COLO668 (cell line): ENCODE measurements at regions not wholly inside any gene's neighbourhood (a gene's known extent, or its start where the extent isn't known, plus 50 kb on each side); places are given as distances from the start of the nearest gene placed in this dataset.

Experiments used
- DNase-seq: peaks from one replicate; lab custom pipeline; 2025; ENCODE audit not compliant: unreplicated experiment; lab: John Stamatoyannopoulos, UW

DNA sequence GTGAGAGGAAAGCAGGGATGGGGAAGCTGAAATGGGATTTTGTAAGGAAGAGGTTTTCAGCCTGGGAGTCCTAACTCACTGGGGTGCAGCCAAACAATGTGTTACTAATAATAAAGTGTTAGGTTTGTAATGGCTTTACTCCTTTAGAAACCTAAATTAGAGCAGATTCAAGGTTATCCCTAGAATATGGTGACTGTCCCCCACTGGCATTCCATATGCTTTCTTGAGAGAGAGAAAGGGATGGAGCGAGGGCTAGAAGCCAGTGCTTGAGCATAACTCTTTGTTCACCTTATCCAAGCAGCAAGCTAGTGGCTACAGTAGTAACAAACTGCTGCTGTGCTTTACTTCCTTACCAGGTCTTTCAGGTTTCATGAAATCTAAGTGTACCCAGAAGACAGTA, 249.1 kb upstream of the PGRMC2 start:
- no peak for DNase-seq

DNA sequence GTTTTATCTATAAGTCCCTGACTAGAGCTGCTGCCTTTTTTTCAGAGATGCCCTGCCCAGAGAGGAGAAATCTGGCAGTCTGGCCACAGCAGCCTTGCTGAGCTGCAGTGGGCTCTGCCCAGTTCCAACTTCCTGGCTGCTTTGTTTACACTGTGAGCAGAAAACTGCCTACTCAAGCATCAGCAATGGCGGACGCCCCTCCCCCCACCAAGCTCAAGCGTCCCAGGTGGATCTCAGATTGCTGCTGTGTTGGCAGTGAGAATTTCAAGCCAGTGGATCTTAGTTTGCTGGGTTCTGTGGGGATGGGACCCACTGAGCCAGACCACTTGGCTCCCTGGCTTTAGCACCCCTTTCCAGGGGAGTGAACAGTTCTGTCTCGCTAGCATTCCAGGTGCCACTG, 247.9 kb upstream of the PGRMC2 start:
- peak; percentile 57 for DNase-seq

DNA sequence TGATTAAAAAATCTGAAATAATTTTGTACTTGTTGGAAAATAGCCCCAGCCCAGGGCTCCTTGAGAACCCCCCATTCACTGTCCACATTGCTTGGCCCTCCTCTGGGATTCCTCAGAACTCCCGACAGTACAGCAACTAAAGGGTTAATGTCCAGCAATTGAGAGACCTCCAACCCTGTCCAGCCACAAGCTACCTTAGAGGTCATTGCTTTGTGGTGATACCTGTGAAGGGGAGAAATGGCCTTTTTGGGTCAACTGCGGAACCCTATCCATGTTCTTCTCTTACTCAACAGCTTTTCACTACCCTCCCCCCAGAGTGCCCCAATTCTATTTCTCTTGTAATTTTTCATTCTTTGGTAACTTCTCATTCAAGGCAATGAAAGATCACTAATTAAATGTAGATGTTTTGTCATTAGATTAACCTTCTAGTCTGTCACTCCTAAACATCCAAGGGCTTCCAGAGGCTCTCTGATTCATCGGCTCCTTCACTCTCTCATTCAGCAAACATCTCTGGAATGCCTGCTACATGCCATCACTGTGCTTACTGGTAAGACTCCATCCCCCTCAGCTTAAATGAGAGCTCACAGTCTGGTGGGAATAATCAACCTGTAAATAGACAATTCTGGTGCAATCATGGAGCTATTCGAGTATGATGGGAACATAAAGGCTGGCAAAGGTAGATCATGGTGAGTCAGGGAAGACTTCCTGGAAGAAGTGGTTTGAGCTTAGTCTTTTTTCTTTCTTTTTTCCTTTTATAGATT, 241.4 kb upstream of the PGRMC2 start:
- no peak for DNase-seq

DNA sequence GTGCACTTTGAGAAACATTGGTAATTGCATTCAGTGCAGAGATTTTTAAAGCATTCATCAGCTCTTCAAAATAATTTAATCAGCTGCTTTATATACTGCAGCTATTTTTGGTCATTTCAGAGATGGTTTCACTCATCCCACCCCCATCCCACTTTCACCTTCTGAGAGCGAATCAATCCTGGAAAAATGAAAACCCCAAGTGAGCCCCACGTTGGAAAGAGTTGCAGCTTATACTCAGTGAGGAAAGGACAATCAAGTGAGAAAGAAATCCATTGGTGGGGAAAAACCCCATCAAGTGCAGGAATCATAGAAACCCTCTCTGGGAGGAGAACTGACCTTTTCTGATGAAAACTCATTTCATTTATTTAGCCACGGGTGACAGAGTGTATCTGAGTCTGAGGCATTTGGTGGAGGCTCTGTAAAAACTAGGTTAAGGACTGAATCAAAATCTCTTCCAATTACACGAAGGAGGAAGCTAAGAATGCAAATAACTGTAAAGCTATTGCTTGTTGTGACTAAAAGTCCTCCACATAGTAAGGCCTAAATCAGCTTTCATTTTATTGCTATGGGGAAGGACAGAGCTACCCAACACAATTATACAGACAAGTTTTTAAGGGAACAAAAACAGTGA, 240.4 kb upstream of the PGRMC2 start:
- DNase-seq: no peak

DNA sequence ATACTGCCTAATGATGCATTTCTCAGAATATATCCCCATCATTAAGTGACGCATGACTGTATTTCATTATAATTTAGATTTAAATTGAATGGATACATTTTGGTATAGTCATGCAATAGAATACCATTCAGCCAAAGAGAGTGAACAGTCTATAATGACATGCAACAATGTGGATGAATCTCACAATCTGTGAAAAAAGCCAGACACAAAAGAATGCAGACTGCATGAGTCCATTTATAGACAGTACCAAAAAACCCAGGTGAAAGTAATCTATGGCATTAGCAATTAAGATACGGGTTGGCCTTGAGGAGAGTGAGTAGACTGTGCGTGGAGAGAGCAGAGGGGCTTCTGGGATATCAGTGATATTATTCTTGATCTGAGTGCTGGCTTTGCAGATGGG, 239.7 kb upstream of the PGRMC2 start:
- DNase-seq: no peak

DNA sequence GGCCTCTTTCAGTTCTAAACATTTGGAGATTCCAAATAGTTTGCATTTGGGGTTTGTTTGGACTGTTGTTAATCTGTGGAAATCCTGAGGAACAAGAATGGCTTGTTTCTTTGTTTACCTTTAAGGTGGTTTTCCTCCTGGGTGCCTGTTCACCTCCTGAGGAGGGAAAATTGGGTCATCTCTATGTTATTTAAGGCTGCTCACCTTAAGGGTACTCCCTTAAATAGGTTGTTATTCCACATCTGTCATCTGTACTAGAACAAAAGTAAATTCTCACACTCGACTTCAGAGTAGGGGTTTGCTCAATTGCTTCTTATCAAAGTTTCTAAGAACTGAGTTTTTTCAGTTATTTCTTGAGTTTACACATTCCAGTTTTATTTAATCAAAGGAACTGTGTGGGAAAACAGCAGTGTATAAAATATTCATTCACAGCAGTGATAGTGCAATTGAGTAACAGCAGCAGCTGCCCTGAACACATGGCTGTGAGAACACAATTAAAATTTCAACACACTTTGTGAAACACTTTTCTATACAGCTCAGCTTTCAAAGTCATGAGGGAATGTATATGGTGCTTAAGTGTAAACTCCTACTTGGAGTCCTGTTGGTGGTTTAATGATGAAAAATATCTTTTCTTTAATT, 238.5 kb upstream of the PGRMC2 start:
- no peak for DNase-seq

DNA sequence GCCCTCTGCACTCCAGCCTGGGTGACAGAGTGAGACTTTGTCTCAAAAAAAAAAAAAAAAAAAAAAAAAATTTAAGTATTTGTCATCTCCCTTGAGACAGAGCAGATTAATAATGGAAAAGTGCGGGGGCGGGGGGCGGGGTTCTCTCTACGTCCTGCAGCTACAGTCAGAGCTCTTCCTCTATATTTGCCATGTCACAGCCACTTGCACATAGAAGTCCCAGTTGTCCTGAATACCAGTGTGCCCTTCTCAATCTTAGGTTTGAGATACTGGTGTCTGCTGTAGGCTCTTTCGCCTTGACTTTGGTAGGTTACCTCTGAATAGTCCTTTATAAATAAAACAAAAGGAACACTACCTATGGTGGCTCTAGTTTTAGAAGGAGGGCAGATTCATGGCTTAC, 237.8 kb upstream of the PGRMC2 start:
- no peak for DNase-seq

DNA sequence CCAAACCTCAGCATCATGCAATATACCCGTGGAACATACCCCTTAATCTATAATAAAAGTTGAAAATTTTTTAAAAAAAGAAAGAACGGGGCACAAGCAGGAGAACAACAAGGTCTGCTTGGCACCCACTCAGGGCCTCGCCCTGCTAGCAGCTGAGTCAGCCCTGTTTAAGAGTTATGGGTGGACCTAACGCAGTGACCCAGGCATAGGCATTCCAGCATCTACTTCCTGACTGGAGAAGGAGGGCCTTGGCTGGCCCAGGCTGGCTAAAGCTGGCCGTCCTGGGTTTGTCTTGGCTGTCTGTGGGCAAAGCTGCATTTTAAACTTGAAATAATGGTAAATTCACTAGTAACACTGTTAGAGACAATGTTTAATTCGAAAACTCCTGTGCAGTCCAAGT, 236.7 kb upstream of the PGRMC2 start:
- no peak for DNase-seq

DNA sequence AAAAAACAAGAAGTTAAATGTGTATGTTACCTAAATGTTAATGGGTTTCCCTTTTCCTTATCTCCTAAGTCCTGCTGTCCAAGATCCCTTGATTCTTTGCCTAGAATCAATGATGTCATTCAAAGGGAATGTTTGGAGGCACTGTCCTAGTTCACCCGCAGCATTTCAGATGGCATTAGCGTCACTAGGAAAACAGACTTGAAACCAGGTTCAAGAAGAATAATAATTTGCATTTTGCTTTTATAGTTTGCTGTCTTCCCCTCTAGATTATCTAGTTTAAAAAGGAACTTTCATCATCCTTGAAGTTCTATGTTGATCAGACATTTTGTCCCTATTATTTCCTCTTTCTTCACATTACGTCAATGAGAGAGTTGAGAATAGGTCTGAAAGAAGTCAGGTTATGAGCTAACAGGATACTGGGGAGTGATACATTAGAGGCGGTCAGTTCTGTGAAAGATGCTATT, 234.1 kb upstream of the PGRMC2 start:
- DNase-seq: no peak

DNA sequence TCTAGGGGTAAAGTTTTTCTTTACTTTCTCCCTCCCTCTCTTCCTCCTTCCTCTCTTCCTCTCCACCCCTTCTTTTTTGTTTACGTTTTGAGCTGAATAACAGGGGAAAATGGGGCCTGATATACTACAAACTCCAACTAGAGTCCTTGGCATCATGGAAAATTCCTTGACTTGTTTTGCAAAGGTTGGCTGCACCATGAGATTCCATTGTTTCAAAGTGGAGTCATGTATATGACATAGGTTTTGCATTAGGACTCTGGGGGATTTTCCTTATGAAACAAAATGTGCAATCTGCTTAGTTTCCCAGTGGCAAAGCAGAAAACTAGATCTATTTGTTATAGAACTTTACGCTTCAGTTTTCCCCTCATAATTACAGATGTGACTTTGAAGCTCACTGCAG, 233.5 kb upstream of the PGRMC2 start:
- DNase-seq: no peak

DNA sequence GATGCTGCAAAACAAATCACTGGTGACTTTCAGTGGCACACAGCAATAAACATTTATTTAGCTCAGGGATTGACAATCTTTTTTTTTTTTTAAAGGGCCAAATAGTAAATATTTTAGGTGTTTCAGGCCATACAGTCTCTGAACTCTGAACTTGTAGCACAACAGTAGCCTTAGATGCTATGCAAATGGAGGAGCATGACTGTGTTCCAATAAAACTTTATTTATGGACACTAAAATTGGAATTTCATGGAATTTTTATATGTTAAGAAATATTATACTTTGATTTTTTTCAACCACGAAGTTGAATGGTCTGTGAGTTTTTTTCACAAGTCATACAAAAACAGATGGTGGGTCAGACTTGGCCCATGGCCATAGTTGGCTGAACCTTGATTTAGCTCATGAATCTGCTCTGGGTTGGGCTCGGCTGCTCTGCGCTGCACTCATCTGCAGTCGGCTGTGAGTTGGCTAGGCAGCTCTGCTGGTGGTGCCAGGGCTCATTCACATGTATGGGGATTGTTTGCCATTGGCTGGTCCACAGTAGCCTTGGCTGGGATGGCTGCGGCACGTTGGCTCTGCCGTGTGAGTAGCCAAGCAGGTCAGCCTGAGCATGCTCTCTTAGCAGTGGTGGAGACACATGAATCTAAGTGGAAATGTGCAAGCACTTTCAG, 231.7 kb upstream of the PGRMC2 start:
- DNase-seq: no peak

DNA sequence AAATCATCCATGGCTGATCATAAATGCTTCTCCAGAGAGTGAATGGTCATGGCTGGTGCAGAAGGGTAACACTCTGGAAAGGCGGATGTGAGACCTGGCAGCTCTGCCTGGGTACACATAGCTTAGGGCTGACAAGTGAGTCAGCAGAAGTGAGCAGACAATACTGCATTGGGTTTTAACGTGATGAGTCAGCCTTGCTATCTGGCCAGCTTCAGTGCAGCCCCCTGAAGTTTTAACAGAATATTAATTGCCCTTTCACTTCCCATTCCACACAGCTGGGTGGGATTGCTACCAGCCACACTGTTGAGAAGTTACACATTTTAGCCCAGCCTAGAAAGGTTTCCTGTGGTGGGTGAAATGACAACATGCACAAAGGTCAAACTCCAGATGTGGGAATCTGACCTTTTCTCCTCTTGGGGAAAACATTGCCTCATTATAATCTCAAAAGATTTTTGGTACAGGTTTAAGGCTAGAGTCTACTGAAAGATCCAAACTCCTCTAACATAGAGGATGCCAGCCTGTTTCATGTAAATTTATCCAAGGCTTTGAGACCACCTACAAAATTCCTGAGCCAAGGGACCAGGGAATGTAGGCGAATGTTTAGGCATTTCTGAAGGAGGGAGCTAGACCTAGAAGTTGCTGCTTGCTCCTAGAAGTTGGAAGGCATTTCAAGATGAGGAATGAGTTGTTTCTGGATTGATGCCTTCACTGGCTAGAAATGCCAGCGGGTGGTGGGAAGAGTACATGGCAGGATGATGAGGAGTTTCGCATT, 230.3 kb upstream of the PGRMC2 start:
- no peak for DNase-seq

DNA sequence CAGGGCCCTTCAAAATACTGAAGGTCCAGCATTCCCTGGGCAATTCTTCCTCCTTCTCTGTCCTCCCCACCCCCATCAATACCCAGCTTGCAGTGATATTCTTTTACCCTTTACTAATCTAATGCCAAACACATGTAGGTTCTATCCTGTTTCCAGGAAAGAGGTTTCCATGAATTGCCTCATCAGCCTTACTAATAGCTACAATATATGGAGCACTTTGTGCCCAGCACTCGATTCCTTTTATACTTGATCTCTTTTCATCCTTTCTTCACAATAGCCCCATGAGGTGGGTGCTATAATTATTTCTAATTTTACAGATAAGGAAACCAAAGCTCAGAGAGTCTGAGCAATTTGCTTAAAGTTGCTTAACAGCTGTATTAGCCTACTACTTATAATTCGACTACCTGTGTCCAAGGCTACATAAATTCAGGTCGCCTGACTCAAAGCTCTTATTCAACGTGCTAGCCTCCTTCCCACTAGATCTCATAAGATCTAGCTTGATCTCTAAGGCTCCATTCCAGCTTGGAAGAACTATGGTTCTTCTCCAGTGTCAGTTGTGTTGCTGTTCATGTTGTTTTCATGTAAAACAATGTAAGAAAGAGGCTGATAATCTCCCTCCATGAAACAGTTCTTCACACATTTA, 229.6 kb upstream of the PGRMC2 start:
- DNase-seq: no peak

DNA sequence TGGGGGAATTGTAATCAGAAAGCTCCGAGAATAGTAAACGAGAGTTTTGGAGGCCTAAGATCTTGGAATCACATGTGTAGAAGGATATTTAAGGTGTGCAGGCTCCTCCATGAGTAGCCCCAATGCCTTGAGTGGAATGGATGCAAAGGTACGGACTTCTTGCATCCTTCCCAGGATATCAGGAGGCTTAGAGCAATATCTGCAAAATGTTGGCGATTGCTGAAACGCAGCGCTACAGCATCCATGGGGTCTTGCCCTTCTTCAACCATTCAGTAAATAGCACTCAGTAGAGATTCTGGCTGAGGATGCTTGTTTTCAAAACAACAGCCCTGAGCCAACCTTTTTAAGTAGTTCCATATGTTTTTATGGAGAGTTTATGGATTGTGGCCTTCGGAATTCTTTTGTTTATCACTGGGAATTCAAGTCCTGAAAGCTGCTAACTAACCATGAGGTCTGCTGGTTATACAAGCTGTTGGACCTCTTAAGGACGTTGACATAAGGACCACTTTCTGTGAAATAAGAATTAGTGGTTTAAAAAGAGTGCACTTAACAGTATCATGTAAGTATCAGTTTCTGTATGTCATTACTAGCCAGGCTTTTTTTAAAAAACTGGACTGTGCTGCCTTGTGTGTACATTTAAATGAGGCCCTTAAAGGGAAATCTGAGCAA, 228.8 kb upstream of the PGRMC2 start:
- DNase-seq: no peak

DNA sequence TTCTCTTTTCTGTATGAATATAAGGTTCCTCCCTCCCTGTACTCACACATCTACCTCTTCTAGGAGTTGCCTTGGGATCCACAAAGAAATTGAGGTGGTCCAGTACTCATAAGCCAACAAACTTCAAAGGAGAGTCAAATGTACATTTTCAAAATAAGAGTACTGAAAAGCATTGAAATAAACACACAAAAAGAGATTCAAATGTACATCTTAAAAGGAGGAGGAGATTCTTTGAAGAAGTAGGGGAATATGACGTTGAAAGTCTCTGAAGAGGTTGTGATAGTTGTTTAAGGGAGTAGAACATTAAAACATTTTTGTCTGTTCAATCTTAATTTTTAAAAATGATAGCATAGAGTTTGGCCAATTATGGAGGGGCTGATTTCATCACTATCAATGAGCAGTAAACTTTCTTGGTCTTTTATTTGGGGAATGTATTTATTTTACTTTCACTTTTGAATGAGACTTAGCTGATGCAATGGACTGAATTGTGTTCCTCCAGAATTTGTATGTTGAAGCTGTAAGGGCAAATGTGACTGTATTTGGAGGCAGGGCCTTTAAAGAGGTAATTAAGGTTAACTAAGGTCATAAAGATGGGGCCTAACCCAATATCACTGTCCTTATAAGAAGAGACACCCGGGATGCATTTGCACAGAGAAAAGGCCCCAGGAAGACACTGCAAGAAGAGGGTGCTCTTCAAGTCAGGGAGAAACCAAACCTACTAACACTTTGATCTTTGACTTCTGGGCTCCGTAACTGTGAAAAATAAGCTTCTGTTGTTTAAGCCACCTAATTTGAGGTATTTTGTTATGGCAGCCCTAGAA, 226.3 kb upstream of the PGRMC2 start:
- no peak for DNase-seq

DNA sequence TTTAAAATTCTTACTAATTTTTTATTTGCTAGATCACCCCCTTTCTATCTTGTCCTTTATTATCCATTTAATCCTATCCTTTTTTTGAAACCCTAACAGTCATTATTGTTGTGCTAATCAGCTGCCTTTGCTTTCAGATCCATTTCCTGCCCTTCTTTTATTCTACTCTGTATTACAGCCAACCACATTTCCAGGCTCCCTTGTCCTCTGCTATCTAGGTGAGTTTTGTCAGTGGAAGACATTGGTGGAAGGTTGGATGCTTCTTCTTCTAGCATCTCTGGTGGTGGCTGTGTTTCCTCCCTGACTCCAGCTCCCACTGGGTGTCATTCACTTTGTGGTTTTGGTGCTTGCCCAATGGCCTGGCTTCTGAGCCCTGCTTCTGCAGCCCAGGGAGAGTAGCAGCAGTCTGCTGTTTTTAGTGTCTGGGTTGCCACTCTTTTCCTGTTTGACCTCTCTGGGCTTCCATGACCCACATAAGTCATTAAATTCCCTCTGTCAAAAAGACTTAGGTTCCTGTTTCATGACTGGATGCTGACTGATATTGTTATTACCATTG, 225.2 kb upstream of the PGRMC2 start:
- no peak for DNase-seq

DNA sequence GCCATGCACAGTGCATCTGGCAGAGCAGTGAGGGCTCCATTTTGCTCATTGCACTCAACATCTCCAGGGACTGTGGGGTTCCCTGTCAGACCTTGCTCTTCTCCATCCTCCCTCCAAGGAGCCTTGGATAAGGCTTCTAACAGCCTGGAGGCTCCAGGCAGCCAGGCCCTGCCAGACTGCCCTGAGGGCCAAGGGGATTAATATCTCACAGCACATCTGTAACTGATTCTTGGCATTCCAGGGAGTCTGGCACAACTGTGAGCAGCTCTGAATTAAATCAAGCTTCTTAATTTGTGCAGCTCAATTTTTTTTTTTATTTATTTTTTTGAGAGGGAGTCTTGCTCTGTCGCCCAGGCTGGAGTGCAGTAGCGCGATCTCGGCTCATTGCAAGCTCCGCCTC, 224.5 kb upstream of the PGRMC2 start:
- no peak for DNase-seq

DNA sequence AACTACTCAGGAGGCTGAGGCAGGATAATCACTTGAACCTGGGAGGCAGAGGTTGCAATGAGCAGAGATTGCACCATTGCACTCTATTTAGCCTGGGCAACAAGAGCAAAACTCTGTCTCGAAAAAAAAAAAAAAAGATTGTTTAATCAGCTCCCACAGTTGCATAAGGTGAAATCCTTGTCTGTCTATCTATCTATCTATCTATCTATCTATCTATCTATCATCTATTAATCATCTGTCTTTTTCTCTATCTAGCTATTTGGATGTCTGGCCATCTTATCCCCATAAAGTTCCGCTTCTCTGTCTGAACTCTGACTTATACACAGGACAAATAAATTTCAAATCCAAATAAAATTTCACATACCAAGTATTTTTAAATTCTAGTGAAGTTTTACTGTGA, 223.2 kb upstream of the PGRMC2 start:
- DNase-seq: no peak
